ENCODE measurements at regions not wholly inside any gene's neighbourhood (a gene's known extent, or its start where the extent isn't known, plus 50 kb on each side); places are given as distances from the start of the nearest gene placed in this dataset.

GRCh38 chr6:166725571-166725970 is 98.5 kb upstream of the RPS6KA2 start:
- no peak for DNase-seq (ENCODE audit: insufficient read length)
- TF ChIP-seq POLR2A (IDR thresholded peaks at IDR 0.05; ENCODE audit: low read depth, low read length): no peak
- FAIRE-seq: no peak

DNA sequence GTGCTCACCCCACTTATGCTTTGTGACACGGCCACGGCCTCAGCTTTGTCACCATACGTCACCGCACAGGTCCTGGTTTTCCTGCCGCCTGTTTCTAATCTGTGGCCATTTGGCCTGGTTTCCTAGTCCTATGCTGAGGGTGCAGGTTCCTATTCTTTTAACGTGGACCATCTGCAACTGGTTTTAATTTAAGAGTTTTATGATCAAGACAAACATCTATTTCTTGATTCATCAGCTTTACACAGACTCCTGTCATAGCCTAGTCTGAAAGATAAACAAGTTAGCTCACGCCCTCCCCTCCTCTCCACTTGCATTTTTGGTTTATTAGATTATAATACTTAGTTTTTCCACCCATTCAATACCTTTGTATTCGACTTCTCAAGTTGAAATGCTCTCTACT is 97.5 kb upstream of the RPS6KA2 start:
- no peak for TF ChIP-seq TAF1 (IDR thresholded peaks at IDR 0.05; ENCODE audit: borderline replicate concordance, low read depth, low read length)
- no peak for TF ChIP-seq POLR2A (IDR thresholded peaks at IDR 0.05; ENCODE audit: low read depth, low read length)
- TF ChIP-seq POLR2AphosphoS5 (IDR thresholded peaks at IDR 0.05; ENCODE audit: low read depth, low read length): no peak
- DNase-seq (ENCODE audit: insufficient read length) (no peak), FAIRE-seq (no peak)

DNA sequence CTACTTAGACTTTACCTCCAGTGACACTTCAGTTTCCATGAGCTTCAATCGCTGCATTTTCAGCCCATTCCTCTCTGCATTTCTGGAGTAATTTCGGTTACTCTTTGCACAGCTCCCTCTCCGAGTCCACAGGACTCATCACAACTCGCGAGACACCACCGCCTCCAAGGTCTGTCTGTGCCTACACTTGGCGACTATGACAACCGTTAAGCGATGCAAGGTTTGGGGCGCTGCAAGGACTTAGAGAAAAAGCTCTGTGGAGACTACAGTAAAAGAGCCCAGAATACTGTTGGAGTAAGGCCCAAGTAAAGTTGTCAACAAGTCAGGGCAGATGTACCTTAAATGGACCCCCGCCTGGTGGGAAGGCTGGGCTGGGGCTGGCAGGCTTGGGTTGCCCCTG is 95.7 kb upstream of the RPS6KA2 start:
- TF ChIP-seq POLR2AphosphoS5 (IDR thresholded peaks at IDR 0.05; ENCODE audit: low read depth, low read length) (no peak), POLR2A (IDR thresholded peaks at IDR 0.05; ENCODE audit: low read depth, low read length) (no peak), TAF1 (IDR thresholded peaks at IDR 0.05; ENCODE audit: borderline replicate concordance, low read depth, low read length) (no peak)
- FAIRE-seq: no peak

GRCh38 chr6:166721576-166721975 is 94.5 kb upstream of the RPS6KA2 start:
- FAIRE-seq (no peak), DNase-seq (ENCODE audit: insufficient read length) (no peak)
- TF ChIP-seq TAF1 (IDR thresholded peaks at IDR 0.05; ENCODE audit: borderline replicate concordance, low read depth, low read length) (no peak), POLR2AphosphoS5 (IDR thresholded peaks at IDR 0.05; ENCODE audit: low read depth, low read length) (no peak), POLR2A (IDR thresholded peaks at IDR 0.05; ENCODE audit: low read depth, low read length) (no peak)

More for the DNA sequence above, 95.7 kb upstream of the RPS6KA2 start:
- DNase-seq (ENCODE audit: insufficient read length): no peak

DNA sequence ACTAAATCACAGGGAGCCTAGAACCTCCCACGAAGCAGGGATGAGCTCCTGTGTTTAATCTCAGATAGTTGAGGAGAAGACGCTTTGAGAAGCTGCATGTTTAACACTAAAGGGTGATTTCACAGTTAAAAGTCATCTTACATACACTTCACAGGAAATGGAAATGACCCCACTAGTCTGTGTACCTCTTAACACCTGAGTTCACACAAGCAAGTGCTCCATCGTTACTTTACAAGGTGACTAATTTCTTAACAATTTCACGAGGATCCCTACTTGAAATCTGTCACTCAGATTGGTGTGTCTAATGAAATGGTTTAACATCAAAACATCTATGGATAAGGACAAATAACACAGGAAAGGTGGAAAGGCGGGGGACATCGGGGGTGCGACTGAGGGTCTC is 93.8 kb upstream of the RPS6KA2 start:
- TF ChIP-seq POLR2AphosphoS5 (IDR thresholded peaks at IDR 0.05; ENCODE audit: low read depth, low read length): no peak
- no peak for TF ChIP-seq POLR2A (IDR thresholded peaks at IDR 0.05; ENCODE audit: low read depth, low read length)
- TF ChIP-seq TAF1 (IDR thresholded peaks at IDR 0.05; ENCODE audit: borderline replicate concordance, low read depth, low read length): no peak
- no peak for DNase-seq (ENCODE audit: insufficient read length)
- FAIRE-seq: no peak

GRCh38 chr6:166719019-166719418 is 92.0 kb upstream of the RPS6KA2 start:
- DNase-seq (ENCODE audit: insufficient read length) (no peak), FAIRE-seq (no peak)
- TF ChIP-seq POLR2A (IDR thresholded peaks at IDR 0.05; ENCODE audit: low read depth, low read length): no peak
- TF ChIP-seq TAF1 (IDR thresholded peaks at IDR 0.05; ENCODE audit: borderline replicate concordance, low read depth, low read length): no peak
- TF ChIP-seq POLR2AphosphoS5 (IDR thresholded peaks at IDR 0.05; ENCODE audit: low read depth, low read length): no peak

DNA sequence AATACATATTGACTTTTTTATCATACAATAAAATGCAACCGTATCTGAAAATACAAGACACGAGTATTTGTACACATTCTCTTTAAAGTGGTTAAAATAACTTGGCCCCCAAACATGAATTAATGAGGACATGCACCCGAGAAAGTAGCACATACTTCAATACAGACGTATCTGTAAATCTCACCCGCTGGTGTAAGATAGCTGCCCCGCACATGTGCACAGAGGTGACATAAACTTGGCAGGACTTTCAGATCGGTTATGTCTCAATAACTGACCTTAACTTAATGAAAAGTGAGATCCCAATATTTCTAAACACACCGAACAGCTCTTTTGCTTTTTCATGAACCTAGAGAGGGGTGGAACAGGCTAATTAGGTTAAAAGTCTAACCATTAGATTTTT is 91.5 kb upstream of the RPS6KA2 start:
- DNase-seq (ENCODE audit: insufficient read length): no peak
- TF ChIP-seq TAF1 (IDR thresholded peaks at IDR 0.05; ENCODE audit: borderline replicate concordance, low read depth, low read length): no peak
- TF ChIP-seq POLR2AphosphoS5 (IDR thresholded peaks at IDR 0.05; ENCODE audit: low read depth, low read length): no peak
- TF ChIP-seq POLR2A (IDR thresholded peaks at IDR 0.05; ENCODE audit: low read depth, low read length): no peak
- no peak for FAIRE-seq

GRCh38 chr6:166716910-166717617 is 90.0 kb upstream of the RPS6KA2 start:
- DNase-seq (ENCODE audit: insufficient read length) (no peak), FAIRE-seq (no peak)
- no peak for TF ChIP-seq POLR2A (IDR thresholded peaks at IDR 0.05; ENCODE audit: low read depth, low read length)
- TF ChIP-seq TAF1 (IDR thresholded peaks at IDR 0.05; ENCODE audit: borderline replicate concordance, low read depth, low read length): no peak
- no peak for TF ChIP-seq POLR2AphosphoS5 (IDR thresholded peaks at IDR 0.05; ENCODE audit: low read depth, low read length)

GRCh38 chr6:166715992-166716391 is 88.9 kb upstream of the RPS6KA2 start:
- TF ChIP-seq POLR2AphosphoS5 (IDR thresholded peaks at IDR 0.05; ENCODE audit: low read depth, low read length) (no peak), TAF1 (IDR thresholded peaks at IDR 0.05; ENCODE audit: borderline replicate concordance, low read depth, low read length) (no peak), POLR2A (IDR thresholded peaks at IDR 0.05; ENCODE audit: low read depth, low read length) (no peak)
- no peak for DNase-seq (ENCODE audit: insufficient read length)
- FAIRE-seq: no peak

DNA sequence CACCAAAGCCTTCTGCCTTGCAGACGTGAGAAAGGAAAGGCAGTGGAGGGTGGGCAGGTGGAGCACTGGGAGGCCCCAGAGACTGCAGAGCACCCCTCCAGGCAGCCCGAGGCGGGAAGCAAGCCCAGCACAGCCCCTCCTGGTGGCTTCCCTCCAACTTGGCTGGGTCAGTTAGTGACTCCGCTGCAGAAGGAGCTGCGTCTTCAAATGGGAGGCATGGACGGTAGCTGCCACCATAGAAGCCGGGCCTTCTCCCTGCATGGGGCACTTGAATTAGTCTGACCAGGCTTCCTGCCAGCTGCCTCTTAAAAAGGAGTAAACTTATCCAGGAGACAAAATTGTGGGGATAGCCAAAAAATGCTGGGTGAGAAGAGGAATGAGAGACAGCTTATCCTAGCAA is 88.0 kb upstream of the RPS6KA2 start:
- DNase-seq (ENCODE audit: insufficient read length): no peak
- TF ChIP-seq POLR2A (IDR thresholded peaks at IDR 0.05; ENCODE audit: low read depth, low read length) (no peak), TAF1 (IDR thresholded peaks at IDR 0.05; ENCODE audit: borderline replicate concordance, low read depth, low read length) (no peak), POLR2AphosphoS5 (IDR thresholded peaks at IDR 0.05; ENCODE audit: low read depth, low read length) (no peak)
- no peak for FAIRE-seq

DNA sequence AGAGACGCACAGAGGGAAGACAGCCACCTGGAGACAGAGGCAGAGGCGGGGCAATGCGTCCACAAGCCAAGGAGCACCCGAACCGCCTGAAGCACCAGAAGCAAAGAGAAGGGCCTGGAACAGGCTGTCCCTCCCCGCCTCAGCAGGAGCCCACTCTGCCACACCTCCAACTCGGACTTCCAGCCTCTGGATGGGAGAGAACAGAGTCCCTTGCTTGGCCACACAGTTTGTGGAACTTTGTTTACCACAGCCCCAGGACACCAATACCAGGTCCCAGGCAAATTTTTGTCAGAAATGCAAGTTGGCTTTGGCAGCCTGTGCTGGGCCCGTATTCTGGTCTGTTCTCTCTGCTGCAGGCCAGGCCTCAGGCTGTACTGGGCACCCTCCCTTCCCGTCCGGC is 87.5 kb upstream of the RPS6KA2 start:
- DNase-seq (ENCODE audit: insufficient read length): no peak
- FAIRE-seq: no peak

DNA sequence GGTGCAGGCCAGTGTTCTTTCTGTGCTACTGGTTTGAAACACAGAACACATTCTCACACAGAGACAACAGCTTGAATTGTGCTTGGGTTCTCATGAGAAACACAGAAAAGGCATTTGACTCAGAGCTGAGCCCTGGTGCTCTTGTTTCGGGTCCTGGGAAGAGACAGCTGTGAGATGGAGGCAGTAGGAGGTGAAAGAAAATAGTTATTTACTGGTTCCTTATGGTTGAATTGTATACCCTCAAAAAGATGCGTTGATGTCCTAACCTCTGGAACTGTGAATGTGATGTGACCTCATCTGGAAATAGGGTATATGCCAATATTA is 87.1 kb upstream of the RPS6KA2 start:
- TF ChIP-seq POLR2AphosphoS5 (IDR thresholded peaks at IDR 0.05; ENCODE audit: low read depth, low read length): no peak
- TF ChIP-seq TAF1 (IDR thresholded peaks at IDR 0.05; ENCODE audit: borderline replicate concordance, low read depth, low read length): no peak
- TF ChIP-seq POLR2A (IDR thresholded peaks at IDR 0.05; ENCODE audit: low read depth, low read length): no peak
- DNase-seq (ENCODE audit: insufficient read length) (no peak), FAIRE-seq (no peak)

More for the DNA sequence above, 87.5 kb upstream of the RPS6KA2 start:
- TF ChIP-seq POLR2AphosphoS5 (IDR thresholded peaks at IDR 0.05; ENCODE audit: low read depth, low read length) (no peak), TAF1 (IDR thresholded peaks at IDR 0.05; ENCODE audit: borderline replicate concordance, low read depth, low read length) (no peak), POLR2A (IDR thresholded peaks at IDR 0.05; ENCODE audit: low read depth, low read length) (no peak)

All from GM12892 (cell line).